ENCODE measurements at regions not wholly inside any gene's neighbourhood (a gene's known extent, or its start where the extent isn't known, plus 50 kb on each side); places are given as distances from the start of the nearest gene placed in this dataset.

- no TSS peak for BruUV-seq (replicated peaks)
- Histone ChIP-seq H3K27ac (no peak overlapping the region), H3K4me2 (no peak overlapping the region), H3K4me3 (no peak overlapping the region), H3F3A (ENCODE audit: insufficient read depth, low read depth) (peaks cover 3% of the 10 kb centered on the region; the same call in 1 of the 2 replicates), H3K79me2 (ENCODE audit: low read depth) (no peaks in the 10 kb centered on the region), H3K9me2 (ENCODE audit: insufficient read depth) (no peaks in the 10 kb centered on the region), H3K4me1 (replicated peaks; ENCODE audit: insufficient read depth) (peaks cover 9% of the 10 kb centered on the region), H2AFZ (no peak overlapping the region), H3K36me3 (ENCODE audit: low read depth) (no peaks in the 10 kb centered on the region), H4K20me1 (ENCODE audit: insufficient read depth) (no peaks in the 10 kb centered on the region), H3K9me3 (ENCODE audit: insufficient read depth, low read depth) (no peaks in the 10 kb centered on the region), H3K27me3 (ENCODE audit: insufficient read depth, low read depth) (no peaks in the 10 kb centered on the region)
- DNase-seq, result no peak
- CTCF ChIA-PET, result no interaction called here
- TF ChIP-seq CTCF (conservative IDR thresholded peaks at IDR 0.05), result no peak
- no peak for TF ChIP-seq EZH2 (IDR thresholded peaks at IDR 0.05; ENCODE audit: low read depth)
- POLR2A ChIA-PET (ENCODE audit: unreplicated experiment), result no interaction called here
- intact Hi-C loops (cut with micrococcal nuclease; ENCODE audit: unreplicated experiment), result no loop called here
These were observed 65.4 kb upstream of the IPO9 start for GRCh38 chr1:201763455-201764140.

- Histone ChIP-seq H3K9me3 (ENCODE audit: insufficient read depth, low read depth) (no peaks in the 10 kb centered on the region), H3K27me3 (ENCODE audit: insufficient read depth, low read depth) (no peaks in the 10 kb centered on the region), H3K4me3 (no peak overlapping the region), H3K36me3 (ENCODE audit: low read depth) (no peaks in the 10 kb centered on the region), H4K20me1 (ENCODE audit: insufficient read depth) (no peaks in the 10 kb centered on the region), H3K27ac (no peak overlapping the region), H2AFZ (no peak overlapping the region), H3K79me2 (ENCODE audit: low read depth) (no peaks in the 10 kb centered on the region), H3K9me2 (ENCODE audit: insufficient read depth) (no peaks in the 10 kb centered on the region), H3F3A (ENCODE audit: insufficient read depth, low read depth) (peaks cover 3% of the 10 kb centered on the region; the same call in 1 of the 2 replicates), H3K4me2 (no peak overlapping the region), H3K4me1 (replicated peaks; ENCODE audit: insufficient read depth) (peaks cover 9% of the 10 kb centered on the region)
- no peak for DNase-seq
- TF ChIP-seq CTCF (conservative IDR thresholded peaks at IDR 0.05) (no peak), EZH2 (IDR thresholded peaks at IDR 0.05; ENCODE audit: low read depth) (no peak)
- ChIA-PET CTCF (no interaction called here), POLR2A (ENCODE audit: unreplicated experiment) (no interaction called here)
- BruUV-seq (replicated peaks), result no TSS peak
- intact Hi-C loops (cut with micrococcal nuclease; ENCODE audit: unreplicated experiment), result no loop called here
These were observed 64.8 kb upstream of the IPO9 start for GRCh38 chr1:201764166-201764565.

- peaks cover 3% of the 10 kb centered on the region; the same call in 1 of the 2 replicates for H3F3A ChIP-seq (ENCODE audit: insufficient read depth, low read depth)
- no peak overlapping the region for H3K4me2 ChIP-seq
- no peaks in the 10 kb centered on the region for H3K9me3 ChIP-seq (ENCODE audit: insufficient read depth, low read depth)
- DNase-seq, result no peak
- no peak overlapping the region for H3K4me3 ChIP-seq
- no peaks in the 10 kb centered on the region for H4K20me1 ChIP-seq (ENCODE audit: insufficient read depth)
- H2AFZ ChIP-seq, result no peak overlapping the region
- H3K4me1 ChIP-seq (replicated peaks; ENCODE audit: insufficient read depth), result peaks cover 9% of the 10 kb centered on the region
- H3K9me2 ChIP-seq (ENCODE audit: insufficient read depth), result no peaks in the 10 kb centered on the region
- intact Hi-C loops (cut with micrococcal nuclease; ENCODE audit: unreplicated experiment), result no loop called here
- POLR2A ChIA-PET (ENCODE audit: unreplicated experiment), result no interaction called here
- H3K79me2 ChIP-seq (ENCODE audit: low read depth), result no peaks in the 10 kb centered on the region
- no TSS peak for BruUV-seq (replicated peaks)
- H3K36me3 ChIP-seq (ENCODE audit: low read depth), result no peaks in the 10 kb centered on the region
- TF ChIP-seq EZH2 (IDR thresholded peaks at IDR 0.05; ENCODE audit: low read depth) (no peak), CTCF (conservative IDR thresholded peaks at IDR 0.05) (no peak)
- H3K27me3 ChIP-seq (ENCODE audit: insufficient read depth, low read depth), result no peaks in the 10 kb centered on the region
- no peak overlapping the region for H3K27ac ChIP-seq
- CTCF ChIA-PET, result no interaction called here
These were observed 64.4 kb upstream of the IPO9 start for GRCh38 chr1:201764579-201764978.
